K562 (cell line): ENCODE measurements at regions not wholly inside any gene's neighbourhood (a gene's known extent, or its start where the extent isn't known, plus 50 kb on each side); places are given as distances from the start of the nearest gene placed in this dataset.

Experiments used
- ATAC-seq: fragments of 200-7000 bp; cut with Tn5 transposase; 3 replicates; pipeline ENCODE4 v1.9.1; 2020; ENCODE audit warnings: moderate library complexity
- BruUV-seq: library from RNA; stranded (reverse); fragments of 400-500 nt; replicated peaks from 2 replicates; lab custom pipeline; 2021; lab: Mats Ljungman, UMichigan
- CTCF ChIA-PET: fragments of 300-600 bp; formaldehyde crosslinking; extraction: SDS; loops from one replicate; lab custom pipeline; 2021; ENCODE audit warnings: low intra/inter-chr PET ratio; lab: Yijun Ruan, JAX
- POLR2A ChIA-PET: fragments of 300-600, 350-650 bp; sonication (Branson Sonifier 250); formaldehyde crosslinking; extraction: SDS; loops from one replicate; lab custom pipeline; 2021; ENCODE audit warnings: antibody characterized with exemption, inconsistent platforms; lab: Yijun Ruan, JAX
- DNase-seq, 4 experiments: peaks; one replicate each; pipeline versions ENCODE4 v3.0.0 to v3.0.0-alpha.2; 2011 to 2018; ENCODE audit warnings: low spot score in 3 of 4, mixed read lengths in 3 of 4; ENCODE audit errors: extremely low read depth in 1 of 4
- FAIRE-seq: peaks from 2 replicates; lab custom pipeline; 2011; peaks lifted over from hg19 to GRCh38; lab: Jason Lieb, UNC
- H2AFZ ChIP-seq: 2 replicates; pipeline ENCODE4 v1.6.0; 2011; ENCODE audit warnings: low read depth, low read length, control low read depth, inconsistent platforms
- H3K27ac ChIP-seq: fragments of 200-600 bp; 3 replicates; pipeline ENCODE4 v1.8.0; 2011; ENCODE audit warnings: low read depth, mild to moderate bottlenecking, control low read depth, inconsistent platforms, low read length, moderate library complexity, mixed read lengths; ENCODE audit errors: extremely low read depth
- H3K27me3 ChIP-seq, 2 experiments: fragments of 300-600 bp in 1 of 2; 2 replicates in 1 of 2; 3 replicates in 1 of 2; pipeline versions ENCODE4 v1.6.0 to v1.8.0; 2011; ENCODE audit warnings: inconsistent platforms in 2 of 2, low read length in 2 of 2, mild to moderate bottlenecking in 1 of 2, mixed read lengths in 1 of 2, moderate library complexity in 1 of 2; ENCODE audit not compliant: control insufficient read depth in 2 of 2, insufficient read depth in 2 of 2
- H3K36me3 ChIP-seq: fragments of 300-600 bp; 3 replicates; pipeline ENCODE4 v1.8.0; 2011; ENCODE audit warnings: mild to moderate bottlenecking, low read length, inconsistent platforms; ENCODE audit not compliant: control insufficient read depth, insufficient read depth
- H3K4me1 ChIP-seq, 2 experiments: fragments of 200-600 bp in 1 of 2; replicated peaks in 1 of 2; 2 replicates in 1 of 2; 3 replicates in 1 of 2; pipeline versions ENCODE4 v1.5.1 to v1.8.0; 2011; ENCODE audit warnings: inconsistent platforms in 2 of 2, low read length in 2 of 2, mild to moderate bottlenecking in 1 of 2, mixed read lengths in 1 of 2, moderate library complexity in 1 of 2; ENCODE audit not compliant: control insufficient read depth in 2 of 2, insufficient read depth in 2 of 2
- H3K4me2 ChIP-seq: 2 replicates; pipeline ENCODE4 v1.6.1; 2011; ENCODE audit warnings: low read length, control low read depth, inconsistent platforms, mixed read lengths; ENCODE audit not compliant: insufficient read depth
- H3K4me3 ChIP-seq: fragments of 200-600 bp; sonication (generic), shearing (Covaris generic); 2 replicates; pipeline ENCODE4 v1.5.1; 2016; ENCODE audit warnings: control low read depth, inconsistent platforms
- H3K79me2 ChIP-seq: fragments of 200-600 bp; 3 replicates; pipeline ENCODE4 v1.8.0; 2011; ENCODE audit warnings: low read length, inconsistent platforms; ENCODE audit not compliant: control insufficient read depth, insufficient read depth
- H3K9ac ChIP-seq, 2 experiments: 2 replicates each; pipeline versions ENCODE4 v1.6.0 to v1.6.1; 2011; ENCODE audit warnings: low read depth in 2 of 2, low read length in 2 of 2, control low read depth in 1 of 2, inconsistent platforms in 1 of 2, mild to moderate bottlenecking in 1 of 2, mixed read lengths in 1 of 2; ENCODE audit not compliant: insufficient read depth in 1 of 2
- H3K9me1 ChIP-seq: one replicate; pipeline ENCODE4 v1.6.0; 2011; ENCODE audit warnings: inconsistent platforms, mild to moderate bottlenecking, low read length, moderate library complexity; ENCODE audit not compliant: control insufficient read depth, insufficient read depth
- H3K9me3 ChIP-seq: replicated peaks from 2 replicates; pipeline ENCODE4 v1.5.1; 2011; ENCODE audit warnings: low read depth, low read length, inconsistent platforms; ENCODE audit not compliant: control insufficient read depth, insufficient read depth
- H4K20me1 ChIP-seq: replicated peaks from 2 replicates; pipeline ENCODE4 v1.6.1; 2011; ENCODE audit warnings: low read length, inconsistent platforms, mixed read lengths; ENCODE audit not compliant: control insufficient read depth, insufficient read depth
- ASH1L ChIP-seq: fragments of 450-650 bp; IDR thresholded peaks from 2 replicates; pipeline ENCODE4 v1.6.1; 2018; ENCODE audit warnings: borderline replicate concordance, mild to moderate bottlenecking, low read depth; ENCODE audit not compliant: partially characterized antibody
- BACH1 ChIP-seq: fragments of 200-800 bp; sonication (Bioruptor generic); IDR thresholded peaks from 2 replicates; pipeline ENCODE4 v1.6.1; 2016; ENCODE audit warnings: missing genetic modification characterization, missing compliant biosample characterization
- CHAMP1 ChIP-seq: fragments of 450-650 bp; IDR thresholded peaks from 2 replicates; pipeline ENCODE4 v1.6.1; 2016; ENCODE audit warnings: mild to moderate bottlenecking
- ILK ChIP-seq: fragments of 450-650 bp; IDR thresholded peaks from 2 replicates; pipeline ENCODE4 v1.6.1; 2016; ENCODE audit warnings: missing genetic modification characterization, low read depth, mild to moderate bottlenecking, missing compliant biosample characterization, moderate library complexity, borderline replicate concordance
- NELFE ChIP-seq: IDR thresholded peaks from 2 replicates; pipeline ENCODE4 v1.6.1; 2011; ENCODE audit warnings: mild to moderate bottlenecking; ENCODE audit not compliant: insufficient read depth, insufficient read length
- NR2C2 ChIP-seq, 2 experiments: fragments of 200-800 bp in 1 of 2; sonication (Bioruptor generic) in 1 of 2; sonication (generic) in 1 of 2; formaldehyde crosslinking in 1 of 2; IDR thresholded peaks; 2 replicates each; pipeline versions ENCODE4 v1.6.1 to v1.8.0; 2016 to 2022; ENCODE audit warnings: mild to moderate bottlenecking in 1 of 2, missing compliant biosample characterization in 1 of 2, missing genetic modification characterization in 1 of 2, missing genetic modification reagents in 1 of 2
- PHB ChIP-seq: fragments of 250-450 bp; sonication (Bioruptor Pico); IDR thresholded peaks from 2 replicates; pipeline ENCODE4 v1.5.0; 2021
- RFX7 ChIP-seq: fragments of 250-450 bp; sonication (Bioruptor Pico); IDR thresholded peaks from 2 replicates; pipeline ENCODE4 v1.5.1; 2021; ENCODE audit warnings: mild to moderate bottlenecking
- SAFB2 ChIP-seq: fragments of 200-400 bp; formaldehyde crosslinking; IDR thresholded peaks from 2 replicates; pipeline ENCODE4 v1.6.1; 2018; ENCODE audit warnings: borderline replicate concordance, low read length, low read depth, moderate library complexity; ENCODE audit not compliant: severe bottlenecking
- SNAPC5 ChIP-seq: fragments of 250-450 bp; sonication (Bioruptor Pico); IDR thresholded peaks from 2 replicates; pipeline ENCODE4 v1.8.0; 2021; ENCODE audit warnings: moderate library complexity, mild to moderate bottlenecking, inconsistent platforms
- SREBF2 ChIP-seq: sonication (generic); formaldehyde crosslinking; IDR thresholded peaks from 2 replicates; pipeline ENCODE4 v1.4.0; 2020; ENCODE audit warnings: mild to moderate bottlenecking, missing genetic modification reagents
- TCFL5 ChIP-seq: fragments of 250-450 bp; sonication (Bioruptor Pico); conservative IDR thresholded peaks from 2 replicates; pipeline ENCODE4 v1.6.1; 2021; ENCODE audit warnings: mild to moderate bottlenecking, moderate library complexity, matching md5 sums
- XRCC5 ChIP-seq: fragments of 200-400 bp; formaldehyde crosslinking; IDR thresholded peaks from 2 replicates; pipeline ENCODE4 v1.6.1; 2017; ENCODE audit warnings: low read depth, mild to moderate bottlenecking, low read length
- ZNF445 ChIP-seq: fragments of 250-450 bp; sonication (Bioruptor Pico); IDR thresholded peaks from 2 replicates; pipeline ENCODE4 v1.4.0; 2020; ENCODE audit warnings: low read depth, mild to moderate bottlenecking, moderate library complexity
- ZNF778 ChIP-seq: fragments of 450-650 bp; formaldehyde crosslinking; IDR thresholded peaks from 2 replicates; pipeline ENCODE4 v1.4.0; 2020; ENCODE audit warnings: mild to moderate bottlenecking, moderate library complexity
- WGBS: fragments of 100-300 bp; shearing (Covaris generic); methylation state at CpG from one replicate; pipeline ENCODE4 v1.1.6; 2016; ENCODE audit warnings: low coverage, mixed read lengths; ENCODE audit not compliant: insufficient coverage; ENCODE audit errors: missing lambda C conversion rate; 5-methylcytosine and 5-hydroxymethylcytosine counted together
- in situ Hi-C: fragments of 300-500 bp; cut with MboI; formaldehyde crosslinking; loops from 4 replicates; pipeline ENCODE4 v1.15.0; 2018; ENCODE audit warnings: inconsistent platforms, mixed read lengths
- intact Hi-C: fragments of 100-400 bp; cut with micrococcal nuclease; formaldehyde crosslinking; loops from 2 replicates; pipeline ENCODE4 v1.14.2; 2022

GRCh38 chr16:66207139-66207882 is 159.2 kb upstream of the CDH5 start:
- intact Hi-C loops, result no loop called here
- FAIRE-seq, result no peak

GRCh38 chr16:66206363-66206762 is 160.1 kb upstream of the CDH5 start:
- DNase-seq (no peak), ATAC-seq (no peak), FAIRE-seq (no peak)
- Histone ChIP-seq H3K4me1 (no peaks in the 10 kb centered on the region), H3K9me3 (no peaks in the 10 kb centered on the region), H3K79me2 (no peaks in the 10 kb centered on the region), H3K9me1 (no peaks in the 10 kb centered on the region), H3K4me3 (no peak overlapping the region), H4K20me1 (no peaks in the 10 kb centered on the region; the same call in 1 of the 2 replicates), H3K27me3 (no peaks in the 10 kb centered on the region), H2AFZ (no peak overlapping the region), H3K9ac (no peak overlapping the region), H3K4me2 (no peak overlapping the region), H3K27ac (no peak overlapping the region), H3K36me3 (no peaks in the 10 kb centered on the region)
- intact Hi-C loops (no loop called here), in situ Hi-C loops (no loop called here)
- no TSS peak for BruUV-seq
- ChIA-PET POLR2A (no interaction called here), CTCF (no interaction called here)
- WGBS, result 0% methylated on average over 4 of the region's 4 CpGs
- TF ChIP-seq ILK (tag) (no peak), NELFE (no peak), ZNF445 (CRISPR knock-in tag) (no peak), ASH1L (no peak), CHAMP1 (no peak), SREBF2 (CRISPR knock-in tag) (no peak), XRCC5 (no peak), SNAPC5 (CRISPR knock-in tag) (no peak), RFX7 (CRISPR knock-in tag) (no peak), PHB (CRISPR knock-in tag) (no peak), TCFL5 (no peak)

More at GRCh38 chr16:66207139-66207882, 159.2 kb upstream of the CDH5 start:
- no peaks in the 10 kb centered on the region for H3K9me3 ChIP-seq
- no peak for TF ChIP-seq ZNF778 (CRISPR knock-in tag)
- TF ChIP-seq SAFB2, result no peak
- no peak for TF ChIP-seq NR2C2 (CRISPR knock-in tag; IDR thresholded peaks at IDR 0.05)
- TF ChIP-seq NR2C2 (tag; IDR thresholded peaks at IDR 0.05), result no peak
- TF ChIP-seq BACH1 (tag), result no peak
- H2AFZ ChIP-seq, result no peak overlapping the region
- H4K20me1 ChIP-seq, result no peaks in the 10 kb centered on the region; the same call in 1 of the 2 replicates
- no peak overlapping the region for H3K4me3 ChIP-seq
- ChIA-PET CTCF (no interaction called here), POLR2A (no interaction called here)
- no peak for ATAC-seq
- in situ Hi-C loops, result no loop called here
- no peak for DNase-seq
- H3K9ac ChIP-seq, result no peak overlapping the region
- no peaks in the 10 kb centered on the region for H3K36me3 ChIP-seq
- H3K79me2 ChIP-seq, result no peaks in the 10 kb centered on the region
- H3K4me2 ChIP-seq, result no peak overlapping the region
- no peaks in the 10 kb centered on the region for H3K27me3 ChIP-seq
- no peaks in the 10 kb centered on the region for H3K4me1 ChIP-seq
- 2% methylated on average over 11 of the region's 11 CpGs for WGBS
- H3K27ac ChIP-seq, result no peak overlapping the region
- H3K9me1 ChIP-seq, result no peaks in the 10 kb centered on the region
- no TSS peak for BruUV-seq
